SK-N-SH treated with all-trans-retinoic acid at 6 μM for 48 hours (cell line): ENCODE measurements at regions not wholly inside any gene's neighbourhood (a gene's known extent, or its start where the extent isn't known, plus 50 kb on each side); places are given as distances from the start of the nearest gene placed in this dataset.

Experiments
- ATAC-seq: fragments of 200-7000 bp; cut with Tn5 transposase; 3 replicates; pipeline ENCODE4 v1.9.1; 2020; ENCODE audit warnings: mild to moderate bottlenecking, moderate library complexity
- BACH2 ChIP-seq: fragments of 250-450 bp; sonication (Bioruptor Pico); IDR thresholded peaks from 2 replicates; pipeline ENCODE4 v1.9.0; 2021; ENCODE audit warnings: mild to moderate bottlenecking, borderline replicate concordance
- CREB5 ChIP-seq: fragments of 250-450 bp; sonication (Bioruptor Pico); IDR thresholded peaks from 2 replicates; pipeline ENCODE4 v1.5.1; 2020; ENCODE audit warnings: low read depth, mild to moderate bottlenecking, moderate library complexity
- CSDC2 ChIP-seq: fragments of 250-450 bp; sonication (Bioruptor Pico); IDR thresholded peaks from 2 replicates; pipeline ENCODE4 v1.5.0; 2020; ENCODE audit warnings: mild to moderate bottlenecking, moderate library complexity
- CSRNP3 ChIP-seq: fragments of 250-450 bp; sonication (Bioruptor Pico); IDR thresholded peaks from 2 replicates; pipeline ENCODE4 v1.5.1; 2021; ENCODE audit warnings: mild to moderate bottlenecking, moderate library complexity
- ESRRG ChIP-seq: fragments of 250-450 bp; sonication (Bioruptor Pico); IDR thresholded peaks from 2 replicates; pipeline ENCODE4 v1.6.1; 2021; ENCODE audit warnings: mild to moderate bottlenecking
- GLIS3 ChIP-seq: fragments of 250-450 bp; sonication (Bioruptor Pico); IDR thresholded peaks from 2 replicates; pipeline ENCODE4 v1.5.0; 2020; ENCODE audit warnings: mild to moderate bottlenecking, moderate library complexity
- ISL1 ChIP-seq: fragments of 250-450 bp; sonication (Bioruptor Pico); IDR thresholded peaks from 2 replicates; pipeline ENCODE4 v2.1.2; 2022; ENCODE audit warnings: mild to moderate bottlenecking, moderate library complexity
- OSR1 ChIP-seq: fragments of 250-450 bp; sonication (Bioruptor Pico); IDR thresholded peaks from 2 replicates; pipeline ENCODE4 v1.8.0; 2022; ENCODE audit warnings: moderate library complexity, mild to moderate bottlenecking, inconsistent platforms
- PATZ1 ChIP-seq: fragments of 250-450 bp; sonication (Bioruptor Pico); IDR thresholded peaks from 2 replicates; pipeline ENCODE4 v1.8.0; 2020; ENCODE audit warnings: mild to moderate bottlenecking, moderate library complexity, borderline replicate concordance
- POU6F1 ChIP-seq: fragments of 250-450 bp; sonication (Bioruptor Pico); IDR thresholded peaks from 2 replicates; pipeline ENCODE4 v1.8.0; 2021; ENCODE audit warnings: low read depth, mild to moderate bottlenecking, moderate library complexity, borderline replicate concordance
- RARB ChIP-seq: fragments of 250-450 bp; sonication (Bioruptor Pico); IDR thresholded peaks from 2 replicates; pipeline ENCODE4 v1.8.0; 2021; ENCODE audit warnings: mild to moderate bottlenecking, moderate library complexity
- SNAI2 ChIP-seq: fragments of 250-450 bp; sonication (Bioruptor Pico); IDR thresholded peaks from 2 replicates; pipeline ENCODE4 v1.5.0; 2020; ENCODE audit warnings: mild to moderate bottlenecking, moderate library complexity
- TCF4 ChIP-seq: fragments of 250-450 bp; sonication (Bioruptor Pico); IDR thresholded peaks from 2 replicates; pipeline ENCODE4 v1.8.0; 2021; ENCODE audit warnings: mild to moderate bottlenecking, moderate library complexity, borderline replicate concordance
- TOX ChIP-seq: fragments of 250-450 bp; sonication (Bioruptor Pico); IDR thresholded peaks from 2 replicates; pipeline ENCODE4 v1.8.0; 2021; ENCODE audit warnings: mild to moderate bottlenecking, moderate library complexity, borderline replicate concordance
- TSHZ2 ChIP-seq: fragments of 250-450 bp; sonication (Bioruptor Pico); IDR thresholded peaks from 2 replicates; pipeline ENCODE4 v1.5.0; 2020; ENCODE audit warnings: mild to moderate bottlenecking, moderate library complexity
- ZC3H10 ChIP-seq: fragments of 250-450 bp; sonication (Bioruptor Pico); IDR thresholded peaks from 2 replicates; pipeline ENCODE4 v1.5.1; 2021; ENCODE audit warnings: mild to moderate bottlenecking, moderate library complexity
- ZFP3 ChIP-seq: fragments of 250-450 bp; sonication (Bioruptor Pico); IDR thresholded peaks from 2 replicates; pipeline ENCODE4 v1.5.0; 2020; ENCODE audit warnings: mild to moderate bottlenecking, moderate library complexity
- ZFP30 ChIP-seq: fragments of 450-650 bp; formaldehyde crosslinking; IDR thresholded peaks from 2 replicates; pipeline ENCODE4 v1.5.0; 2022; ENCODE audit warnings: mild to moderate bottlenecking, moderate library complexity
- ZNF565 ChIP-seq: fragments of 450-650 bp; formaldehyde crosslinking; conservative IDR thresholded peaks from 2 replicates; pipeline ENCODE4 v1.5.0; 2020; ENCODE audit warnings: low read depth, mild to moderate bottlenecking, moderate library complexity
- ZNF70 ChIP-seq: fragments of 450-650 bp; formaldehyde crosslinking; IDR thresholded peaks from 2 replicates; pipeline ENCODE4 v1.5.0; 2020; ENCODE audit warnings: mild to moderate bottlenecking, moderate library complexity
- ZNF8 ChIP-seq: fragments of 450-650 bp; formaldehyde crosslinking; IDR thresholded peaks from 2 replicates; pipeline ENCODE4 v1.5.0; 2020; ENCODE audit warnings: mild to moderate bottlenecking, moderate library complexity

- TF ChIP-seq CSRNP3 (CRISPR knock-in tag) (no peak), ISL1 (no peak), TOX (CRISPR knock-in tag) (no peak), RARB (no peak)
Measured at GRCh38 chr14:26905229-26905628, 307.4 kb upstream of the NOVA1 start (continued).

- no peak for ATAC-seq
- TF ChIP-seq CSDC2 (CRISPR knock-in tag) (no peak), POU6F1 (CRISPR knock-in tag) (no peak), BACH2 (CRISPR knock-in tag) (no peak), TOX (CRISPR knock-in tag) (no peak), ESRRG (CRISPR knock-in tag) (no peak), ZNF565 (CRISPR knock-in tag) (no peak), ZC3H10 (CRISPR knock-in tag) (no peak), CSRNP3 (CRISPR knock-in tag) (no peak), PATZ1 (CRISPR knock-in tag) (no peak), CREB5 (no peak), OSR1 (CRISPR knock-in tag) (no peak), ZFP3 (no peak), ZFP30 (CRISPR knock-in tag) (no peak), ZNF70 (CRISPR knock-in tag) (no peak), GLIS3 (CRISPR knock-in tag) (no peak), ZNF8 (CRISPR knock-in tag) (no peak), TSHZ2 (CRISPR knock-in tag) (no peak), TCF4 (CRISPR knock-in tag) (no peak)
Measured at GRCh38 chr14:26913786-26914185, 316.0 kb upstream of the NOVA1 start.

- no peak for ATAC-seq
Measured at GRCh38 chr14:26917086-26917485, 319.3 kb upstream of the NOVA1 start.

More at GRCh38 chr14:26917086-26917485, 319.3 kb upstream of the NOVA1 start:
- TF ChIP-seq ZFP3: no peak
- no peak for TF ChIP-seq ZFP30 (CRISPR knock-in tag)
- TF ChIP-seq GLIS3 (CRISPR knock-in tag): no peak
- TF ChIP-seq ZC3H10 (CRISPR knock-in tag): no peak
- no peak for TF ChIP-seq OSR1 (CRISPR knock-in tag)
- TF ChIP-seq TOX (CRISPR knock-in tag): no peak
- no peak for TF ChIP-seq SNAI2 (CRISPR knock-in tag)
- no peak for TF ChIP-seq ISL1
